ENCODE measurements at regions not wholly inside any gene's neighbourhood (a gene's known extent, or its start where the extent isn't known, plus 50 kb on each side); places are given as distances from the start of the nearest gene placed in this dataset.

- no peak for TF ChIP-seq ZNF274 (IDR thresholded peaks at IDR 0.05; ENCODE audit: low read depth, low read length)
- no peak for TF ChIP-seq SUZ12 (IDR thresholded peaks at IDR 0.05; ENCODE audit: extremely low read depth, insufficient read depth, insufficient read length)
Observed at GRCh38 chr2:8215159-8215863, 466.5 kb upstream of the ID2 start.

Measured in NT2/D1 (cell line).